ENCODE measurements at regions not wholly inside any gene's neighbourhood (a gene's known extent, or its start where the extent isn't known, plus 50 kb on each side); places are given as distances from the start of the nearest gene placed in this dataset.
"Not testable (repeated sequence)": the region's sequence is repeated elsewhere in the genome, so short reads cannot be mapped to it uniquely, and the experiment has no call there.

DNA sequence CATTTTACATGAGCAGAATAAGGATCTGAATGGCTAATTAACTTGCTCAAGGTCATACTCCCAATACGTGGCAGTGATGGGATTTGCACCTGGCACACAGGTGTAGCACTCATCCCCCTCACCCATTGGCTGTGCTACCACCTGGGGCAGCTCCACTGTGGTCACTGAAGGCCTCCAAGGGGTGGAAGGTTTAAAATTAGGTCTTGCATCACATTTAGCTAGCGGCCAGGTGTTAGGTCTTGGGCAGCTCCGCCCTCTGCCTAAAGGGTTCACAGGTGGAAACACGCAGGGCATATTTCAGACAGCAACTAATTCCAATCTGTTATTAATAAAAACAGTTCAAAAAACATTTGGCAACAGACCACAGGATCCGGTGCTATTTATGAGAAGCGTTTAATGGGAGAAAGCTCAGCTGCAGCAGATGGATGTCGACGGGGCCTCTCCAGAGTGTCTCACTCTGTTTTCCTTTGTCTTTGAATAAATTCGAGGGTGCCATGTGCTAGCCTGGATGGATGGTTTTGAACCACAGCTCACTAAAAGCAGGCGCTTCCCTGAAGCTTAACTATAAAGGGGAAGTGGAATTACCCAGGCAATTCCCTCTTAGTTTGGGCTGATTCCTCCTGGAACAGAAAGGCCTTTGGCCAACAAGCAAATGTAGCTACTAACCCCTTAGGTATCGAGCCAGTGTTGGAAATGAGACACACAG is 1017.6 kb downstream of the TYW1 start:
- DNase-seq (ENCODE audit: low read depth), result no peak

DNA sequence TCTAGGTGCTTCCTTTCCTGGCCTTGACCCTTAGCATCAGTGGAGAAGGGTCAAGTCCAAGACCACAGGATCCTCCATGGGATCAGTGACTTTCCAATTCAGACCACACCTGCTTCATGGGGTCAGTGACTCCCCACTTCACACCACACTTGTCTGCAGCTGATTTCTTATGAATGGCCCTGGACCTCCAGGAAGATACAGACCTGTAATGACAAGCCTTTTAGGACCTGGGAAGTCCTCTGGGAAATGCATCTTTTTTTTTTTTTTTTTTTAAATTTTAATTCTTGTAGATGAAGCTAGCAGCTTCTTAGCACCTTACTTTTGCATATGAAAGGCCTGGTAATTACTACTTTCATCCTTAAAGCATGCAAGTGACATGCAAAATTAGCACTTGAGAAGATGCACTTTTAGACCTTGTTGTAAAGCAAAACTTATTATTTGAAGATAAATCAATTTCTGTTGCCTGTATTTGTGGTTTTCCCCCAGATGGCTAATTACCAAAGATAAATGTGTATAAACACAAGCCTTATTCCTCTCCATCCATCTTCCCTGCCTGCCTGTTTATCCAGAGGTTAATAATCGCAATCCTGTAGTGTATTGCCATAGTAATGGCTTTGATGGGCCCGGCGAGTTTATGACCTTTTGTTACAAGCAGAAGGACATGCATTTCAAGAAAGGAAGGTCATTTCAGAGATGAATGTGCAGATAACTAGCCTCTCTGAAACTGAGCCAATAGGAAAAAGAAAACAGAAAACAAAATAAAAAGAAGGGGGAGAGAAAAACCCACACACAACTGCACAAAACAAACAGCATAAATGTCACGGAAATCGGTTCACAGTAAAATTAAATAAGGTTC is 1018.7 kb downstream of the TYW1 start:
- no peak for DNase-seq (ENCODE audit: low read depth)

DNA sequence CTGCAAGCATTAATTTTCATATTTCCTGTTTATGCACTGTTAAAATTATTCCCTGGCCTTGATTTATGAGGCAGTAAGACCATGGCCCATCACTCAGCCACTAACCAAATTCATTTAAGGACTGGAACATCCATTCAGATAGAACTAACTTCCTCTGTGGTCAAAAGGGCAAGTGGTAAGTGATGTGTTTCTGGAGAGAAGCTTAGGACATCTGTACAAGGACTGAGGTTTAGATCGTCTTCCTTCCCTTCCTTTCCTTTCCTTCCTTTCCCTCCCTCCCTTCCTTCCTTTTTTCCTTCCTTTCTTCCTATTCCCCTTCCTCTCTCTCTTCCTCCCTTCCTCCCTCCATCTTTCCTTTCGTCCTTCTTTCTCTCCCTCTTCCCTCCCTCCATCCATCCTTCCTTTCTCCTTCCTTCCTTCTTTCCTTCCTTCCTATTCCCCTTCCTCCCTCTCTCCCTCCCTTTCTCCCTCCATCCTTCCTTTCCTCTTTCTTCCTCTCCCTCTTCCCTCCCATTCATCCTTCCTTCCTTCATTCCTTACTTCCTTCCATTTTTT is 1019.4 kb downstream of the TYW1 start:
- no peak for DNase-seq (ENCODE audit: low read depth)

DNA sequence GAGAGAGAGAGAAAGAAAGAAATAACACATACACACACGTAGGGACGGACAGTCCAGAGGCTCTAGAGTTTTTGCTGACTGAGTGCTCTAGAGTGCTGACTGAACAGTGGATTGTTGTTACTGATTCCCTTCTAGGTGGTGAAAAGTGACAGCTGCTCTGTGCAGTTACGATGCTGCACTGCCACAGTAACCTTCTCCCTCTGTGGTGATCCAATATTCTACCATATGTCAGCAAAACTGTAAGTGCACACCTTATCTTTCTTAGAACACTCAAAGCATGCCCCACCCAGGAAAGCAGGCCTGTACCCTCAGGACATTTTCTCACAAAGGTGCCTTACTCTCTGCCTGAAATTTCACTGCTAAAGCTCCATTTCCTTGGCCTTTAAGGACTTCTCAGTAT is 1023.5 kb downstream of the TYW1 start:
- DNase-seq (ENCODE audit: low read depth), result no peak

DNA sequence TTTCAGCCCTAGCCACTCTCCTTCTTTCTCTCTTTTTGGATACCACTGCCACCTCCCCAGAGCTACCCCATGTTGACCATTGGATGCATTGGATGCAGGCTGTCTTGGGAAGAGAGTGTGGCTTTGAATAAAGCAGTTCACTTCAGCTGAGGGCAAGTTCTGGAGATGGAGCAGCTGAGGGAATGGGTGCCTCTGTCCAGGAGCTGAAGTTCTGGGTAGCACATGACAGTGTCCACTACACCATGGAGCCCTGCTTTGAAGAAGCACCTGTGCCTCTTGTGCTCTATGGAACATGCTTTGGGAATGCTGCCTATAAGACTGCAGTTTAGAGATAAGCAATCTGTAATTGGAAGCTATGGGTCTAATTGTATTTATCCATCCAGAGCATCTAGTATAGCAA is 1028.7 kb downstream of the TYW1 start:
- DNase-seq (ENCODE audit: low read depth), result no peak

DNA sequence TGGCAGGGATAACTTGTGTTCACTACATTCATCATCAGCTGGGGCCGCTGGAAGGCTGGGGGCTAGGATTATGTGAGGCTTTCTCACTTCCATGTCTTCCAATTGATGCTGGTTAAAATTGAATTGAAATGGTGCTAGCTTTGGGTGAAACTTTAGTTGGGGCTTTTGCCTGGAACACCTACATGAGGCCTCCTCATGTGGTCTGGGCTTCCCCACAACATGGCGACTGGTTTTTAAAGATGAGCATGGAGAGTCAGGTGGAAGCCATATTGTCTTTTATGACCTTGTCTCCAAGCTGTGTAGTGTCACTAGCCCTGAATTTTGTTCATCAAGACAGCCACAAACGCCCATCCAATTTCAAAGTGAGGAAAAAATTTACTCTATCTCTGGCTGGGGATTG is 1033.9 kb downstream of the TYW1 start:
- no peak for DNase-seq (ENCODE audit: low read depth)

DNA sequence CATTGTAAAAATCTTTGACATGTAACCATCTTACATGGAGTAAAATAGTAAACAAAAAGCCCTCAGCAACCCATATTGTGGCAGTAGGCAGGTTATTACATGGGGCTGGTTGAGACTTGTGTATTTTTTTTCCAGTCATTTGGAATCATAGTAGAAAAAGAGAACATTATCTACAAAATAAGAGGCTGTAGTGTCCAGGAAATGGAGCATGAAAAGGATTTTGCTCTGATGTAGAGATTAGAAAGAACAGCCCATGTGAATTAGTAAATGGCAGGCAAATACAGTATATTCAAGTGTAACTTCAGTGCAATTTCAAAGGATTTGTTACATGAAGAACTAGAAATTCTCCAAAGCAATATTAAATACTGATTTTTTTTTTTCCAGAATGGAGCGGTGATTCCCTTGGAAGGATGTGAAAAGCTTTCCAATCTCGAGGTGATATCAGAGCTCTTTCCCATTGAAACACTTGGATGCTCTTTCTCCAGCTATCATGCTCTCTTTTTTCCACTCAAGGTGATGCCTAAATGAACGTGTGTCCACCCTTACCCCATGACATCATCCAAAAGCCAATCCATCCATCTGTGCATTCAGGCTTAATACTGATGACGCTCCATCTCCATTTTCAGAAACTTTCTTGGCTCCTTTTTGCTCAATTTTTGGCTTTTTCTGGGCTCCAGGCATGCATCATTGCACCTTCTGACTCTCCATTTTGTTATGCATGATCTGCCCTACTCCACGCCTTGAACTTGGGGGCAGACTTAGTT is 1034.7 kb downstream of the TYW1 start:
- no peak for DNase-seq (ENCODE audit: low read depth)

DNA sequence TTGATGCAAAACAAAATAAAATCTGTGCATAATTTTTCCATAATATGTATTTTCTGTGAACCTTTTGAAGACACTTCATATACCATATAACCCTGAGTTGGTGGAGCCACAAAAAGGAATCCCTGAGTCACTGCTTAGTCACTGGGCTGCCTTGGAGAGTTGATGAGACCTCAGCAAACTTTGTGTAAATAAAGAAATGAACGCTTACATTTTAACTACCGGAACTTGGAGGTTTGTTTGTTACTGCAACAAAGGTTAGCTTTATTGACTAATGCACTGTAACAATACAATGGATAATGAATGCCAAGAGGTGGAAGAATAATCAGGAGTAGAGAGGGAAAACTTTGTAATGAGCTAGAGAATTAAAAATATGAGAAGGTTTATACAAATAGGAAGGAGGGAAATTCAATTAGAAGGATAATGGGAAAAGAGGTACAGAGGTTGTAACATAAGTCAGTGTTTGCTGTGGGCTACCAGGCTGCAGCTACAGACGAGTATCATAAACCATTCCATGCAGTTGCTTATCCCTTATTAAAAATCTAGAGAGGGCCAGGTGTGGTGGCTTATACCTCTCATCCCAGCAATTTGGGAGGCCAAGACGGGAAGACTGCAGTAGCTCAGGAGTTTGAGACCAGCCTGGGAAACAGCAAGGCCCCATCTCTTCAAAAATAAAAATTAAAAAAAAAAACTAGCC is 1042.1 kb downstream of the TYW1 start:
- DNase-seq (ENCODE audit: low read depth), result no peak

DNA sequence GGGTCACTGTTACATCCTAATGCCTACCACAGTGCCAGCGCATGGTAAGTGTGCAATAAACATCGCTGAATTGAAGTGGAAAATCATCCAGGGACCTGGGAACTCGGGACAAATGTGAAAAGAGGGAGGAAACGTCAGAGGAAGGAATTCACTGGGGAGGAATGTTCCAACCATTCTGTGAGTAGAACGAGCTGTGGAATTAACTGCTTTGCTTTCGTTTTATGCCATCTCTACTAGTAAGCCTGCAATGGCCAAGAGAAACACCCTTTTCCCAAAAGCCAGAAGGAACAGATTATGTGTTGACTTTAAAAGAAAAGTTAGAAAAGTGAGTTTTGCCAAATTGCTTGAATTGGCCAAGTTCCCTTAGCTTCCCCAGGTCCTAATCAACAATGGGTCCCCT is 1044.9 kb downstream of the TYW1 start:
- DNase-seq (ENCODE audit: low read depth), result no peak

DNA sequence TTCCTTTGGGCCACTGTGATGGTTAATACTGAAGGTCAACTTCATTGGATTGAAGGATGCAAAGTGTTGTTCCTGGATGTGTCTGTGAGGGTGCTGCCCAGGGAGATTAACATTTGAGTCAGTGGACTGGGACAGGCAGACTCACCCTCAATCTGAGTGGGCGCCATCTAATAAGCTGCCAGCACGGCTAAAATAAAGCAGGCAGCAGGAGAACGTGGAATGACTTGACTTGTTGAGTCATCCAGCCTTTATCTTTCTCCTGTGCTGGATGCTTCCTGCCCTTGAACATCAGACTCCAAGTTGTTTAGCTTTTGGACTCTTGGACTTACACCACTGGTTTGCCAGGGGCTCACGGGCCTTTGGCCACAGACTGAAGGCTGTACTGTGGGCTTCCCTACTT is 1046.9 kb downstream of the TYW1 start:
- DNase-seq (ENCODE audit: low read depth), result no peak

DNA sequence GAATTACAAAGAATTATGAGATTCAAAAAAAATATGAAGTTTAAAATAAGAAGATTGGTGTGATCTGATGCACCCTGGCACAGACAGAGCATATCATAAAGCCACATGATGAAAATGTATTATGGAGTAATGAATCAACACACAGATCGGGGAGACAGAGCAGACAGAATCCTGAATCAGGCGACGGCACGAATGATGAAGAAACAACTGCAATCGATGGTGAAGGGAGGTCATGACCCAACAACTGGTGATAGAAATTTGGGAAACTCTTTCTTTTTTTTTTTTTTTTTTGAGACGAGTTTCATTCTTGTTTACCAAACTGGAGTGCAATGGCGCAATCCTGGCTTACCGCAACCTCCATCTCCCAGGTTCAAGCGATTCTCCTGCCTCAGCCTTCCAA is 1054.0 kb downstream of the TYW1 start:
- DNase-seq (ENCODE audit: low read depth), result no peak

DNA sequence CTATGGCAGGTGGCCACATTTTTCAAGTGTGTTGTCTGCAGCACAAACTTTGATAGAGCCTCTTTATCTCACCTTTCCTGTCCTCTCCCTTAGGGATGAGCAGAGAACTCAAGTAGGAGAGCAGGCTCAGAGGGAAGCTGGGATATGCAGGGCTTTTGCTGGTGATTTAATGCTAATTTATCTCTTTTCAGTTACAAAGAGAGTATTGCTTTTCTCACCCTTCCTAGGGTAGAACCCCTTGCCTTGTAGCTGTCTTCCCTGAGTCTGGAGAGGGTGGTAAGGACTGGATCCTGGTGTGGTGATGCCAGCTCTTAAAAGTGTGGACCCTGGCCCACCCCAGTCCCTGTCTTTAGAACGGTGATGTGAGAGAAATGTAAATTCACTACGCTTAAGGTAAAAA is 1061.4 kb downstream of the TYW1 start:
- DNase-seq (ENCODE audit: low read depth), result no peak

DNA sequence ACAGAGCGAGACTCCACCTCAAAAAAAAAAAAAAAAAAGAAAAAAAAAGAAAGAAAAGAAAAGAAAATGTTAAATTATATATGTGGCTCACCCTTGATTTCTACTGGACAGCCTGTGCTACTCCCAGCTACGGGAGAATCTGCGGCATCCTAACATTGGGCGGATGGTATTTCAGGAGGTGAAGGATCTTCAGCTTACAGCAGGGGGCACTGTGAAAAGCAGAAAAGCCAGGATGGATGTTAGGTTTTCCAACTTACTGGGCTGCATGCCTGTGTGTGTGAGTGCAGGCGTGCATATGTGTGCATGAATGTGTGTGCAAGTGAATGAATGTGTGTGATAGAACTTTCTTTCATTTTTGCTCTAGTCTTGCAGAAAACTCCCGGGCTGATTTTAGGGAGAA is 1066.5 kb downstream of the TYW1 start:
- DNase-seq (ENCODE audit: low read depth), result no peak

DNA sequence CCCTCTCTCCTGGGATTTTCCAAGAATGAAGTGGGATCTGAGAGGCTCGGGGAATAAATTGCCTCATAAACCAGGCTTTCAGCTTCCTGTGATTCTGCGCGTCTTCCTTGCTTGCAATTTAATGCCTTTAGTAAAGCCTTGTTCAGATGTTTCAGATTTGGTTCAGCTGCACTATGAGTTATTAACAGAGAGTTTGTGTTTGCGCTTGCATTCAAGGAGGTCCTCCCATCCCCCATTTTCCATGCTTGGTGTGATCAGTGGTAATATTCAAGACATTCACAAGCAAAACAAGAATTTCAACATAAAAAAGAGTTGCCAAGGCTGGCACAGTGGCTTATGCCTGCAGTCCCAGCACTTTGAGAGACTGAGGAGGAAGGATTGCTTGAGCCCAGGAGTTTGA is 1068.9 kb downstream of the TYW1 start:
- DNase-seq (ENCODE audit: low read depth), result no peak

DNA sequence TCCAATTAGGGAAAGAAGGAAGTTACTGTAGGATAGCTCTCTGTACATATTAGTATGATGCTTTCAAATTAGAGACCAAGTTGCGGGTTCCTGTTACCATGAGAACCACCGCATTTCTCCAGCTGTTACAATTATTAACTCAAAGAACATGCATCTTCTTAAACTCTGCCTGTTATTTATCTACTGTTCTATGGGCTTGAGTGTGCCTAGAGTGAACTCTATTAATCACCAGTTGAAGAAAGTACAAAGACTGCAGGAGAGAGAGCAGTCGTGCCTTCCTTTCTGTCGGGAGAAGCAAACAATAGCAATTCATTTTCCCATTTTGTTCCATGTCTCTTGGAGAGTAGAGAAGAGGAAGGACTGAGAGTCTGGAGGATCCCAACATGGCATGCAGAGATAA is 1071.2 kb downstream of the TYW1 start:
- no peak for DNase-seq (ENCODE audit: low read depth)

DNA sequence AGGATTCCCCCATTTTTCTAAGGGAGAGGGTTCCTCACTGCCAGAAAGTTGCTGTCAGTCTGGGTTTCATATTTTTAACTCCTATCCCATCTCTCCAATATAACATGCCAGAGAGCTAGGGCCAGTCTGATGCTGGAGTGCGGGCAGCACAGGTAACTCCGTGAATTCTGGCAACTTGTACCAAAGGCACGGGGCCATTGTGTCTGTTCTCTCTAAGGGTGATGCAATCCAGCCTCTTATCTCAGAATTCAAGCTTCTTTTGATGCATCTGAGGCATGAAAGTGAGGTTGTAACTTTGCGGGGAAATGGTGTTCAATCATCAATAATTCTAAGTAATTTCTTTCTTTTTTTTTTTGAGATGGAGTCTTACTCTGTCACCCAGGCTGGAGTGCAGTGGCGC is 1074.4 kb downstream of the TYW1 start:
- DNase-seq (ENCODE audit: low read depth), result no peak

DNA sequence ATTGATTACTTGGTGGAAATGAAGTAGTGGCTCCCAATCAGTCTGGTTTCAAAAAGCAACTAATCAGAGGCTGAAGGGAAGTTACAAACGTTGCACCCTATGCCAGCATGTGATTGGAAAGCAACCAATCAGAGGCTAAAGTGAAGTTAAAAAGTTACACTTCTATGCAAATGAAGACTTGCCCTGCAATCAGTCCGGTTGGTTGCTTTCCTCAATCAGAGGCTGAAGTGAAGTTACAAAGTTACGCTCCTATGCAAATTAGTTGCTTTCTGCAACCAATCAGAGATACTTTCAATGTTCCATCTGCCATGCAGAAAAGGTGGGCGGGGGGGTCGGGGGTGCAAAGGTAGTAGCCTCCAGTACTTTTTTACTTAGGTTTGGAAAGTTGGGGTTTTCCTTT is 1077.1 kb downstream of the TYW1 start:
- no peak for DNase-seq (ENCODE audit: low read depth)

DNA sequence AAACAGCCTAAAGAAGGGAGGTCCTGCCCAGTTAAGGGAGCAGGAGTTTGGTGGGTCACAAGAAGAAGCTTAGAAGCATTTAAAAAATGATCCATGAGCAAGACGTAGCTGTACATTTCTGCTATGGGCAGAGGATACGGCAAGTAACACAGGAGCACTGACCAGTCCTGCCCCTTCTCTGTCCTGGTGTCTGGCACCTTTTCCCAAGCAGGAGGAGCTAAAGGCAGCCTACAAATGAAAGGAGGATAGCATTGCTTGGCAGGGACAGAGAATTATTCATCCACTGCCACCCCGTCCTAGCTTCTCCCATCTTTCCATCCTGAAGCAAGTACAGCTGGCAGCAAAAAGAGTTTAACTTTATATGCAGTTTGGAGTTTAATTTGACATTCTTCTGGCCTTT is 1077.6 kb downstream of the TYW1 start:
- DNase-seq (ENCODE audit: low read depth), result no peak

DNA sequence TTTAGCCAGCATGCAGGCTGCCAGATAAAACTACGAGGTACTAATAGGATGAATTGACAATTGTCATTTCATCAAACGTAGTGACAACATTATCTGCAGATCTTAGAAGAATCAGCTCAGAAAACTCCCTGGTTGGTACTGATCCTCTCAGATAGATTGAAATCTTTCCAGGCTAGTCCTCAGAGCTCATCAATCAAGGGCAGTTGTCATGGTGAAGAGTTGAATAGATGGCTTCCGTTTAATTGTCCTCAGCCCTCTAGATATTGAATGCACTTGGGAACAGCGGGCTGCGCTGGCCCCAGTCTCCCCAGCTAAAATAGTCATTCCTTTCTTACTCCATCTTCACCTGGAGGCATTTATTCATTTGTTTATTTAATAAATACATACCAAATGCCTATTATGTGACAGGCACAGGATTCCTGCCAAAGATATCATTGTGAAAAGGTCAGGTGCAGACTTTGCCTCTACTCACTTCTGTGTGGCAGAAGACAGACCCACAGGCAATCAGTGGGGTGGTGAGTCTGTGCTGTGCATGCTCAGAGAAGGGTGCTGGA is 1081.6 kb downstream of the TYW1 start:
- DNase-seq (ENCODE audit: low read depth), result no peak

DNA sequence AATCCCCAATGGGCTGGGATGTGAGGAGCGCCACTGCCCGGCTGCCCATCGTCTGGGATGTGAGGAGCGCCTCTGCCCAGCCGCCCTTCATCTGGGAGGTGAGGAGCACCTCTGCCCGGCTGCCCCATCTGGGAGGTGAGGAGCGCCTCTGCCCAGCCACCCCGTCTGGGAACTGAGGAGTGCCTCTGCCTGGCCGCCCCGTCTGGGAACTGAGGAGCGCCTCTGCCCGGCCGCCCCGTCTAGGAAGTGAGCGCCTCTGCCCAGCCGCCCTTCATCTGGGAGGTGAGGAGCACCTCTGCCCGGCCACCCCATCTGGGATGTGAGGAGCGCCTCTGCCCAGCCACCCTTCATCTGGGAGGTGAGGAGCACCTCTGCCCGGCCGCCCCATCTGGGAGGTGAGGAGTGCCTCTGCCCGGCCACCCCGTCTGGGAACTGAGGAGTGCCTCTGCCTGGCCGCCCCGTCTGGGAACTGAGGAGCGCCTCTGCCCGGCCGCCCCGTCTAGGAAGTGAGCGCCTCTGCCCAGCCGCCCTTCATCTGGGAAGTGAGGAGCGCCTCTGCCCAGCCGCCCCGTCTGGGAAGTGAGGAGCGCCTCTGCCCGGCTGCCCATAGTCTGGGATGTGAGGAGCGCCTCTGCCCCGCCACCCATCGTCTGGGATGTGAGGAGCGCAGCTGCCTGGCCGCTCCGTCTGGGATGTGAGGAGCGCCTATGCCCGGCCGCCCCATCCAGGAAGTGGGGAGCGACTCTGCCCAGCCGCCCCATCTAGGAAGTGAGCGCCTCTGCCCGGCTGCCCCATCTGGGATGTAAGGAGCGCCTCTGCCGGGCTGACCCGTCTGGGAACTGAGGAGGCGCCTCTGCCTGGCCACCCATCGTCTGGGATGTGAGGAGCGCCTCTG is 1085.7 kb downstream of the TYW1 start:
- DNase-seq (ENCODE audit: low read depth), result not testable (repeated sequence)
